Activated effector memory CD4-positive, alpha-beta T cell treated with anti-CD3 and anti-CD28 coated beads, Interleukin-2, amount 50 U/mL, for 16 hours (primary cell): ENCODE measurements at regions not wholly inside any gene's neighbourhood (a gene's known extent, or its start where the extent isn't known, plus 50 kb on each side); places are given as distances from the start of the nearest gene placed in this dataset.
"Not testable (repeated sequence)": the region's sequence is repeated elsewhere in the genome, so short reads cannot be mapped to it uniquely, and the experiment has no call there.

Experiments used
- DNase-seq: peaks from one replicate; pipeline ENCODE4 v3.0.0-alpha.2; 2020

- DNase-seq = no peak
Measured at GRCh38 chr5:88092358-88092757, 176.3 kb downstream of the TMEM161B start.

GRCh38 chr5:88090506-88090905 is 178.1 kb downstream of the TMEM161B start:
- DNase-seq = no peak

- no peak for DNase-seq
Measured at GRCh38 chr5:88089719-88090390, 178.8 kb downstream of the TMEM161B start.

- DNase-seq = no peak
Measured at GRCh38 chr5:88085462-88085861, 183.2 kb downstream of the TMEM161B start.

- DNase-seq = no peak
Measured at GRCh38 chr5:88081877-88082276, 186.8 kb downstream of the TMEM161B start.

- DNase-seq = no peak
Measured at GRCh38 chr5:88063813-88064212, 204.8 kb downstream of the TMEM161B start.

- DNase-seq = no peak
Measured at GRCh38 chr5:88060194-88060593, 208.5 kb downstream of the TMEM161B start.

- DNase-seq = no peak
Measured at GRCh38 chr5:88058625-88059024, 210.0 kb downstream of the TMEM161B start.

GRCh38 chr5:88052468-88052867 is 216.2 kb downstream of the TMEM161B start:
- not testable (repeated sequence) for DNase-seq

GRCh38 chr5:88051148-88051547 is 217.5 kb downstream of the TMEM161B start:
- DNase-seq = no peak

GRCh38 chr5:88049737-88050136 is 218.9 kb downstream of the TMEM161B start:
- DNase-seq = no peak

GRCh38 chr5:88049156-88049555 is 219.5 kb downstream of the TMEM161B start:
- DNase-seq = no peak

- no peak for DNase-seq
Measured at GRCh38 chr5:88045931-88046461, 222.6 kb downstream of the TMEM161B start.

GRCh38 chr5:88045165-88045564 is 223.5 kb downstream of the TMEM161B start:
- DNase-seq = no peak

- no peak for DNase-seq
Measured at GRCh38 chr5:88034520-88034919, 234.1 kb downstream of the TMEM161B start.

GRCh38 chr5:88033191-88033590 is 235.5 kb downstream of the TMEM161B start:
- DNase-seq = no peak

GRCh38 chr5:88029011-88029410 is 239.6 kb downstream of the TMEM161B start:
- DNase-seq = no peak

GRCh38 chr5:88021141-88021540 is 247.5 kb downstream of the TMEM161B start:
- no peak for DNase-seq

GRCh38 chr5:88014984-88015383 is 253.7 kb downstream of the TMEM161B start:
- DNase-seq = not testable (repeated sequence)

GRCh38 chr5:88000877-88001276 is 267.8 kb downstream of the TMEM161B start:
- no peak for DNase-seq

GRCh38 chr5:87997662-87998061 is 271.0 kb downstream of the TMEM161B start:
- no peak for DNase-seq

GRCh38 chr5:87966213-87966612 is 302.4 kb downstream of the TMEM161B start:
- no peak for DNase-seq

GRCh38 chr5:87954121-87954520 is 314.5 kb downstream of the TMEM161B start:
- no peak for DNase-seq

- no peak for DNase-seq
Measured at GRCh38 chr5:87951661-87952060, 317.0 kb downstream of the TMEM161B start.
